ENCODE measurements at regions not wholly inside any gene's neighbourhood (a gene's known extent, or its start where the extent isn't known, plus 50 kb on each side); places are given as distances from the start of the nearest gene placed in this dataset.

- intact Hi-C loops (cut with DNase I) = no loop called here
- TF ChIP-seq CTCF (IDR thresholded peaks at IDR 0.05) = peak; percentile 43 to 67 (median 57)
- Histone ChIP-seq H3K27ac (no peak overlapping the region), H3K4me3 (no peak overlapping the region), H3K9me3 (no peaks in the 10 kb centered on the region), H3K27me3 (no peaks in the 10 kb centered on the region), H3K36me3 (no peaks in the 10 kb centered on the region), H3K4me1 (no peaks in the 10 kb centered on the region)
- DNase-seq (ENCODE audit: low spot score in 2 of 2) = no peak
Measured at GRCh38 chr15:69729167-69729748, 276.6 kb downstream of the RPLP1 start.

- no peak for DNase-seq (ENCODE audit: low spot score in 2 of 2)
- Histone ChIP-seq H3K27me3 (no peaks in the 10 kb centered on the region), H3K4me1 (no peaks in the 10 kb centered on the region), H3K27ac (no peak overlapping the region), H3K36me3 (no peaks in the 10 kb centered on the region), H3K4me3 (no peak overlapping the region), H3K9me3 (no peaks in the 10 kb centered on the region)
- intact Hi-C loops (cut with DNase I) = no loop called here
- TF ChIP-seq CTCF (IDR thresholded peaks at IDR 0.05) = no peak
Measured at GRCh38 chr15:69730281-69731080, 277.9 kb downstream of the RPLP1 start.

GRCh38 chr15:69731081-69731330 is 278.4 kb downstream of the RPLP1 start:
- no peak for TF ChIP-seq CTCF (IDR thresholded peaks at IDR 0.05)
- Histone ChIP-seq H3K36me3 (no peaks in the 10 kb centered on the region), H3K4me1 (no peaks in the 10 kb centered on the region), H3K9me3 (no peaks in the 10 kb centered on the region), H3K4me3 (no peak overlapping the region), H3K27me3 (no peaks in the 10 kb centered on the region), H3K27ac (no peak overlapping the region)
- DNase-seq (ENCODE audit: low spot score in 2 of 2) = no peak
- intact Hi-C loops (cut with DNase I) = no loop called here

- no peak overlapping the region for H3K27ac ChIP-seq
- H3K27me3 ChIP-seq = no peaks in the 10 kb centered on the region
- DNase-seq (ENCODE audit: low spot score in 2 of 2) = no peak
- intact Hi-C loops (cut with DNase I) = no loop called here
- H3K4me1 ChIP-seq = no peaks in the 10 kb centered on the region
- no peaks in the 10 kb centered on the region for H3K36me3 ChIP-seq
- H3K9me3 ChIP-seq = no peaks in the 10 kb centered on the region
- no peak for TF ChIP-seq CTCF (IDR thresholded peaks at IDR 0.05)
- no peak overlapping the region for H3K4me3 ChIP-seq
Measured at GRCh38 chr15:69731581-69731980, 279.0 kb downstream of the RPLP1 start.

GRCh38 chr15:69732133-69732532 is 279.5 kb downstream of the RPLP1 start:
- TF ChIP-seq CTCF (IDR thresholded peaks at IDR 0.05) = no peak
- intact Hi-C loops (cut with DNase I) = no loop called here
- no peak overlapping the region for H3K4me3 ChIP-seq
- H3K4me1 ChIP-seq = no peaks in the 10 kb centered on the region
- no peak overlapping the region for H3K27ac ChIP-seq
- no peaks in the 10 kb centered on the region for H3K27me3 ChIP-seq
- no peak for DNase-seq (ENCODE audit: low spot score in 2 of 2)
- no peaks in the 10 kb centered on the region for H3K9me3 ChIP-seq
- no peaks in the 10 kb centered on the region for H3K36me3 ChIP-seq
